Superior temporal gyrus (tissue), 1 donor: ENCODE measurements at regions not wholly inside any gene's neighbourhood (a gene's known extent, or its start where the extent isn't known, plus 50 kb on each side); places are given as distances from the start of the nearest gene placed in this dataset.
"Not testable (repeated sequence)": the region's sequence is repeated elsewhere in the genome, so short reads cannot be mapped to it uniquely, and the experiment has no call there.

Experiments
- DNase-seq: peaks from one replicate; pipeline ENCODE4 v3.0.0-alpha.2; 2016; ENCODE audit errors: extremely low spot score

DNA sequence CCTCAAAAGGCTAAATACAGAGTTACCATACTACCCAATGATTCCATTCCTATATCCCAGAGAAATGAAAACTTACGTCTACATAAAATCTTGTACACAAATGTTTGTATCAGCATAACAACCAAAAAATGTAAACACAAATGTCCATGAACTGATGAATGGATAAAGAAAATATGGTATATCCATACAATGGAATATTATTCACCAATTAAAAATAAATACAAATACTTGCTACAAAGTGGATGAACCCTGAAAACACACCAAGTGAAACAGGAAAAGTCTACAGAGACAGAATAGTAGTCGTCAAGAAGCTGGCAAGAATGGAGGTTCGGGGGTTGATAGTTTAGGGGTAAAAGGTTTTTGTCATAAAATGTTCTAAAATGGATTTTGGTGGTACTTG is 54.0 kb upstream of the ANKRD28 start:
- DNase-seq: no peak

DNA sequence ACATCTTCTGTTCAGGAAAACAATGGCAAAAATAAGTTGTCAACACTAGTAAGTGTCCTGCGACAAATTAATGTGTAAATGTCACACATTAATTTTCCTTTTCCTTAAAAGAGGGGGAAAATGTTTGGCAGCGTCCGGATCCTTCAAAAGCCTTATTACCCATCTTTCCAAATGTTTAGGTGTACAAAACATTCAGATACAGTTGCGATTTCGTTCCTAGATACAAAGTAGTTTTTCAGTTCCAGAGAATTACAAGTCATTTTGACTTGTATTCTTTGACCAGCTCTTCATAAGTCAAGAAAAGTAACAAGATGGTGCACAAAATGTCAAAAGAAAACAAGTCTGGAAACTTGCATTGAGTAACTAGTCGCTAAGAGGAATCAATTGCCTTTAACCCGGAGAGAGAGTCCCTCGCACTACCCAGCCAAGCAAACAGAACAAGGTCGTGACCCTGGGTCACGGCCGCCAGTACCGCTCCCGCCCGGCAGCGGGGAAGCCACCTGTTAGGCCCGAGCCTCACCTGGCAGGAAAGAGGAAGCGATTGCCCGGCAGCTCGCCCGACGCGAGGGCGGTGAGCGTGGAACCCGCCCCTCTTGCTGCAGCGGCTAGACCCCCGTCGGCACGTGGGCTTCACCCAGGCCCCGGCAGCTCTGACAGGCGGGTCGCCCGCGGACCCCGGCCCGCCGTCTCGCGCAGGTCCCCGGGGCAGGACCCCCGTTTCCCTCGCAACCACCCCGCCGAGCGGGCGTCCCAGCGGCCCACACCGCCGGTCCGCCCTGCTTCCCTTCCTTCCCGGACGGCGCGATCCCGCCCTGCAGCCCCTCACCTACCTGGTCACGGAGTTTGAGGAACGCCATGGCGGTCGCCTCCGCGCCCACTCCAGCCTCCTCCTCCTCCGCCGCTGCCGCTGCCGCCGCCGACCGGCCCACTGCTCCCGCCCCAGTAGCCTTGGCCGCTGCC is 61.0 kb upstream of the ANKRD28 start:
- DNase-seq: peak; percentile 32

DNA sequence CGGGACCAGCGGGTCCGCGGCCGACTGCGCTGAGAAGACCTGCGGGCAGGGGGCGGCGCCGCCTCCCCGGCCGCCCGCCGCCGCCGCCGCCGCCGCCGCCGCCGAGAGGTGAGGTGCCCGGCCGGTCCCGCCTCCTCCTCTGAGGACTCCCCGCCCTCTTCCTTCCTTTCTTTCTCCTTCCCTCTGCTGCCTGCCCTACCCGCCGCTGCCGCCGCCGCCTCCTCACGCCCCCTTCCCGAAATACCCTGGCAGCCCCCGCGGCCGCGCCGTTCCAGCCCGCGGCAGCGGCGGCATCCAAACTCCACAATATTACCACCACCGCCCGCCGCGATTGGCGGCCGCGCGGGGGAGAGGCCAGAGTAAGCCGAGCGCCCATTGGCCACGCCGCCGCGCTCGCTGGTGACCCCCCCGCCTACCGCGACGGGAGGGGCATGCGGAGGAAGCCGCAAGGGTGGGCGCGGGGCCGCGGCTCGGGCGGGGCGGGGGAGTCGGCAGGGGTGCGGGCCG is 61.8 kb upstream of the ANKRD28 start:
- DNase-seq: peak; percentile 90

DNA sequence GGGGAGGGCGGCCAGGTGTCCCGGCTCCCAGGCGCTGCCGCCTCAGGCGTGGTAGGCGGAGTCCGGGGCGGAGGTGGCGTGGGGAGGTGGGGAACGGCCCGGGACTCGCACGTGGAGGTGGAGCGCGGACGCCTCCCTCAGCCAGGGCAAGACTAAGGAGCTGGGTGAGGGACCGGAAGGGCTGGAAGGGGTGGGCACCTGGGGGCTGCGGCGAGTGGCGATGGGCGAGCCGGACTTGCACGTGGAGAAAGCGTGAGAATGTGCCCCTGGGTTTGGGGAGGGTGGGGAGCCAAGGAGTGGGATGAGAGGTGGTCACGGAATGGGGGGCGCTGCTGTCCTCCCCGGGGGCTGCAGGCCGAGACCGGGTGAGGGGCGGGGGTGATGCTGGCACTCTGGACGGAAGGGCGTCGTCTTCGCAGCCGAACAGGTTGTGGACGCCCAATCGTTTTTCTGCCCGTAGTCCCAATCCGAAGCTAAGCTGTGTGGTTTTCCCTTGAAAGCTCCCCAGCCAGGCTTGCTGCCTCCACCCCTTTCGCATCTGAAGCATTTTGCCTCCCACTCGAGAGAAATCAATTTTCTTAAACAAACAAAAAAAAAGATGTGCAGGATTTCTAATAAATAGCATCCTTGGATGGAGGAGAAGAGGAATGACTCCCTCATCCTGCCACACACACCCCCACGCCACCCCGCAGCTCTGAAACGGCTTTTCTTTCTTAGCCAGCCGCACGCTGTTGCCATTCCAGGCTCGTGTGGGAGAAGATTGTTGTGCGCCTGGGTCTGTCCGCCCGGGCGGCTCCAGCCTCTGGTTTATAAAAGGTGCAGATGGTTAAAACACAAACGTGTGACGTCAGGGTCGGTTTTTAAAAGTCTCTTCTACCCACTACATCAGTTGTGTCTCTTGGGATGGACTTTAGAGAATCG is 62.5 kb upstream of the ANKRD28 start:
- DNase-seq: peak; percentile 75

DNA sequence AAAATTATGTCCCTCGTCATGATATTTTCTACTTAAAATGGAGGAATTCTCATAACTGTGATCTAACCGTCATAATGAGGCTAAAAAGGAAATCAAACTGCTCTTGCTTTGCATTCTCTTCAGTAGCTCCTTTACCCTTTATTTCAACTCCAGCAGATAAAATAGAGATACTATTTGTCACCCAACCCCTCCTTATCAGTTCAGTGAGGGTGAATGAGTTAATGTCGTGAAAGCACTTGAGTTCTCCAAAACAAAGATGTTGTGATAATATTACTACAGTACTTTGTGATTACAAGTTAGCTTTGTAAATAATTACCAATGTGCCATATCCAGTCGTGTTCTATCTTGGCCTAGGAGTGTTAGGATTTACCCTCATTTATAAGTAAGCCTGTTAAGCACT is 63.4 kb upstream of the ANKRD28 start:
- peak; percentile 44 for DNase-seq

DNA sequence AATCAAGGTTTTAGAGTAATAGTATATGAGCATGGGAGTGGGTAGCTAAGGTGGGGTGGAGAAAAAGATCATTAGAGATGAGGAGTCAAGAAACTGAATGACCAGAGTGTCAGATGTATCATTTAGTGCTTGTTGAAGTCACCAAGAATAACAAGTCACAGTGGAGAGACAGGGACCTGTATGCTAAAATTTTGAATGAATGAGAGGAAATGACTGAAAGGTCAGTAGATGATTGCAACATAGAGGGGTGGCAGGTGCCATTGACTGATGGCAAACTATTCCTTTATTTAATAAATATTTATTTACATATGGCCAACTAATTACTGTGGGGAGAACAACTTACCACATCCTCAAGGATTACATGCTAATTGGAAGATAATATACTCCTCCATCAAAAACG is 75.0 kb upstream of the ANKRD28 start:
- no peak for DNase-seq

DNA sequence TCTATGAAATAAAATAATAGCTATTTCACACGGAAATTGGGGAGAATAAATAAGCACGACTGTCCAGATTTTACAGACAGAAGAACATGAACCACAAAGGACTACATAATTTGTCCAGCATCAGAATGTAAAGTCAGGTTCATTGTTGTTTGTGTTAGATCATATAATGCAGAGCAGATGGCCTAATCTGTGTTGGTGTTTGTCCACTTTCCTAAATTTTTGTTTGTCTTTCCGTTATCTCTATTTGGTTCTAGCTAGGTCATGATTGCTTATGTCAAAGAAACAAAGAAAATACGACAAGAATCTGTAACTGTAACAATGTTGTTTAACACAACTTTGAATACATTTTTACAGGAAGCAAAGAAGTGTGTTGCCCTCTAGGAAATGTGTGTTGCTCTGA is 75.6 kb upstream of the ANKRD28 start:
- DNase-seq: no peak

DNA sequence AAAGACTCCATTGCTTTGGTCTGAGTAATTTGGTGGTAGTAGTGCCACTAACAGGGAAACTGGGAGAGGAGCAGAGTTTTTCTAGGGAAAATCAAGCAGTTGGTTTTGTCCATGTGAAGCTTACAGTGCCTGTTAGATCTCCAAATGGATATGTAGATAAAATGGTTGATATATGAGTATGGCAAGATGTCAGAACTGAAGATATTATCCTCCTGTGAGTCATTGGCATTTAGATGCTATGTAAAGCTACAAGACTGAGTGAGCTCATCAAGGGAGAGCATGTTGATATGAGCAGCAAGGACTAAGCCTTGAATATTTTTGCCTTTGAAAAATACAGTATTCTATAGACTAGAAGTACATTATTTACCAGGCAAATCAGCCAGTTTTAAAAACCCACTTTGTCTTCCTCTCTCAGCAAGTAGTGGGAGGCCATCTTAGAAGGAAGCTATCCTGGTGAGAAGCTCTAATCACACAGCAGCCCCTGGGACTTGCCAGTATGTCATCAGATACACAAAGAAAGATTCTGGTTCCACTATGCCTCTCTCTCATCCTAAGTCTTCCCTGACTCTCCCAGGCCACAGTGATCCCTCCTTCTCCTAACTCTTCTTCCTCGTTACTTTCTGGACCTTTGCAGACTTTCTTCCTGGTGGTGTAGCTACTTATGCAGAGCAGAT is 77.4 kb upstream of the ANKRD28 start:
- no peak for DNase-seq

DNA sequence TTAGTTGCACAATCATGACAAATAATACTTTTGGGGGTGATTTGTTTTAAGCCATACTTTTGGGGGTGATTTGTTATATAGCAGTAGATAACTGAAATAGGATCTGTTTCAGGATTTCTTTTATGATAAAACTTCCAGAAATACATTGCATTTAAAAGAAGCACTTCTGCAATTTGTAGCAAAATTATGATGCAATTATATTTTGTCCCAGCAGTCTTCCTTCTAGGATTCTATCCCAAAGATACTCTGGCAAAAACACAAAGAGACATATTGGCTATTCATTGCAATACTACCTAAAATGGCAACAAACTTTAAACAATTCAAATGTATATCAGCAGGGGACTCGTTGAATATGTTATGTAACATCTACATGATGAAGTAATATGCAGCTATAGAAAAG is 78.9 kb upstream of the ANKRD28 start:
- no peak for DNase-seq

DNA sequence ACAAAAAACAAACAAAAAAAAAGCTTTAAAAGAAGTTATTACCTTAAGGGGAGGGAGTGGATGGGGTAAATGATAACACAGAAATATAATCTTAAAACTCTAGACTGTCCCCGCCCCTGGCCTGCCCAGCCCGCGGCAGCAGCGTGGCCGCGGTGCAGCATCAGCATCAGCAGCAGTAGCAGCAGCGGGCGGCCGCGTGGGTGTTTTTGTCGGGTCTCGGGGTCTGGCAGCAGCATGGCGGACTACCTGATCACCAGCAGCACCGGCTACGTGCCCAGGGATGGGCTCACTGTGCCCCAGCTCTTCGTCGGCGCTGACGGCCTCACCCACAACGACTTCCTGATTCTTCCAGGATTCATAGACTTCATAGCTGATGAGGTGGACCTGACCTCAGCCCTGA is 80.0 kb upstream of the ANKRD28 start:
- DNase-seq: no peak

DNA sequence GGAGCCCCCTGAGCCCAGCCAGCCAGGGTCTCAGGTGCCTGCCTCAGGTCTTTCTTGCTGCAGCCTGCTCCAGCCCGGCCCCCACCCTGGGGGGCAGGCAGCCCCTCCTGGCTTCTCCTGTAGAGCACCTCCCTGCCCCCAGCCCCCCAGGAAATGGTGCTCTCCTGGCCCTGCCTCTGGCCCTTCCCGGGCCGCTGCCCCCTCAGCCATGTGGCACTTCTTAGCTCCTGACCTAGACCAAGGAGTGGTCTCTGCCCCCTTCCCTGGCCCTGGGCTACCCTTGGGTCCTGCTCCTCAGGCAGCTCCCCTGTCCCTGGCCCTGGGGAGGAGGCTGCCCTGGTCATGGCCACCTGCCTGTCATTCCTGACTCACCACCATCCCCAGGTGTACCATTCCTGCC is 82.0 kb upstream of the ANKRD28 start:
- not testable (repeated sequence) for DNase-seq

DNA sequence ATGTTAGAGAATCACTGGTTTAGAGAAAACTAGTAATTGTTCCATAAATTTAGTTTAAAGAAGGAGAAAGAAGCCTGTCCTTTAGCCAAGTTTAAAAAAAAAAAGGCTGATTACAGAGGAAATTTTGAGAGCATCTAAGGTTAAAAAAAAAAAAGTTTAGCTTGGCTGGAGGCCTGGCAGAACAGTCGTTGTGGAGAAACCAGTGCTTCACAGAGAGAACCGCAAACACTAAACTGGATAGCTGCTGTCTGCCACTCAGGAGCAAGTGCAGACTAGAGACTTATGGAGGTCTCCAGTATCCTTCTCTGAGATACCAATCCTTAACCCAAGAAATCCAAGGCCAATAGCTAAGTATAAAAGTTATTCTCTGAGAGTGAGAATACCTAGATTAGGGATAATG is 84.8 kb upstream of the ANKRD28 start:
- DNase-seq: no peak

DNA sequence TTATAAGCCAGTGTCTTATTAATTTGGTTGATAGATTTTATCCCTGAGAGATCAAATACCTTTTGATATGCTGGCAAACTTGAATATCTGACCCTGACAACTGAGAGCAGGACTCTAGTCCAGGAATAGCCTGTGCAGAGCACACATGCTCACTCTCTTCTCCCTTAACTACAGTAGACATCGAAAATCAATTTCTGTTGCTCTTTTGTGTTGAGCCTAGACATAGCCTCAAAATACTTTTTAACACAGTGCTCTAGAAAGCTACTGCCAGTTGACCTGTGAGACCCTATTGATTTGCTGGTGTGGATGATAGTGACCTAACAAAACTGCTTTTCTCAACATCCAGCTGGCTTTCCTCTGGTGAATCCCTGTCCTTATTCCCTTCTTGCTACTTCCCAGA is 86.4 kb upstream of the ANKRD28 start:
- no peak for DNase-seq

DNA sequence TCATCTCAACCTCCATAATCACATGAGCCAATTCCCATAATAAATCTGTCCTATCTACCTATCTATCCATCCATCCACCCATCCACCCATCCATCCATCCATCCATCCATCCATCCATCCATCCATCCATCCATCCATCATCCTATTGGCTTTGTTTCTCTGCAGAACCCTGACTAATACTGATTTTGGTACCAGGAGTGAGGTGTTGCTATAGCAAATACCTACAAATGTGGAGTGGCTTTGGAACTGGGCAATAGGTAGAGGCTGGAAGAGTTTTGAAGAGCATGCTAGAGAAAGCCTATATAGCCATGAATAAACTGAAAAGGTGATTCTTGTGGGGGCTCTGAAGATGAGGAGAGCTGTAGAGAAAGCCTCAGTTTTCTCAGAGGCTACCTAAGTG is 88.7 kb upstream of the ANKRD28 start:
- DNase-seq: no peak

DNA sequence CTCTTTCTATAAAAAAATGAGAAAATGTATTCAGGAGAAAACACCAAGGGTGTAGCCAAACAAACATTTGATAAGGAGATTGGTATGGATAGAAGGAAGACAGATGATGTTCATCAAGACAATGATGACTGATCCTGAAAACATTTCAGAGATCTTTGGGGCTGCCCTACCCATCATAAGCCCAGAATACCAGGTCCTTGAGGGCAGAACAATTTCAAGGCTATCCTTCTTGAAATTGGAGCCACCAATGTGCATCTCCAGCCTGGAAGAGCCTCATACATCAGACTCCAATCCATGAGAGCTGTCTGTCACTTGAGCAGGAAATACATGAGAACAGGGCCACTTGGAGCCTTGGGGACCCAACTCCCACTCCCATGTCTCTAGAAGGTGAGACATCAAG is 89.5 kb upstream of the ANKRD28 start:
- no peak for DNase-seq

DNA sequence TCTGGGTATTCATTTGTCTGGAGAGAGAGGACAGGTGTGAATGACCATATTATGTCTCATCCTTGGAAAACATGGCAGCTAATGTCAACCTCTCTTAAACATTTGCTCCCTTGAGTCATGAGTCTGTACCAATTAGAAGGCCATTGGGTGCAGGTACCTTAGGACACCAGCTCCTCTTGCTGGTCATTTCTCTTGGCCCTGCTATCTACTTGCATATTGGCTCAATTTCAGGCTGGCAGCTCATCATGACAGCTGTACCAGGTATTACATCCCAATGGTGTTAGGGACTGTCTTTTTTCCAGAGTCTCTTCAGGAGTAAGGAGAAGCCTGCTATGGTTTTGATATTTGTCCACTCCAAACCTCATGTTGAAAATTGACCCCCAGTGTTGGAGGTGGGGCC is 92.2 kb upstream of the ANKRD28 start:
- DNase-seq: no peak

DNA sequence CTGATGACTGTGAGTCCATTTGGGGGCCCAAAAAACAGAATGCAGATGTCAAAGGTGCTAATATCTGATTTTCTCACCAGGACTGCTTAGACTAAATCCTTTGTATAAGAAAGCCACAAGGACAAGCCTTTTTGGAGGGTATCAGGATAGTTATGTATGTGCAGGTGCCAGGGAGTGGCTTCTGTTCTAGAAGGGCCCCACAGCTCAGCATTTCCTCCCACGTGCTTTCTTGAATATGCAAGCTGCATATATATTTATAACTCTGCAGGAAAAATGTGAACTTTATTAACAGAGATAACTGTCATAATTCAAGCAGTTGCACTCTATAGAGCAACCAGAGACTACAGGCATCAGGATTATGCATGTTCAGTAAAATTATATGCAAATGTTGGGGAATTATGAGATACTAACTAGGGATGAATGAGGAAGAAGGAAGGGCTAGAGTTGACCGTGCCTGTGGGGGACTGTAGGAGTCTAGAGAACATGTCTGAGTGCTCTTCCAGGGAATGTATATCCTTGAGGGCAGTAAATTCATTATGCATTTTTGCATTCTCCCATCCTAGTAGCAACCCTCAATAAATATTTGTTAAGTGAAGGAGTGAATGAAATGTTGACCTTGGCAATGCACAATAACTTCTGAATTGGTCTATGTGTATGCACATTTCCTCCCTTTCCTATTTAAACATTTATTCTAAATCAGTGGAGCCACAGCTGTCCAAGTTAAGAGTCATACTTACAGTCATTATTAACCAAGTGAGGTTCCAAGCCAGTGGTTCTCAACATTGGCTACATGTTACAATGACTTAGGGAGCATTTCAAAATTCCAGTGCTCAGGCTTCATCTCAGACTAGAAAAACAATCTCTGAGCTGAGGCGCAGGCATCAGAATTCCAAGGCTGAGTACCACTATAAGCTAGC is 94.8 kb upstream of the ANKRD28 start:
- no peak for DNase-seq

DNA sequence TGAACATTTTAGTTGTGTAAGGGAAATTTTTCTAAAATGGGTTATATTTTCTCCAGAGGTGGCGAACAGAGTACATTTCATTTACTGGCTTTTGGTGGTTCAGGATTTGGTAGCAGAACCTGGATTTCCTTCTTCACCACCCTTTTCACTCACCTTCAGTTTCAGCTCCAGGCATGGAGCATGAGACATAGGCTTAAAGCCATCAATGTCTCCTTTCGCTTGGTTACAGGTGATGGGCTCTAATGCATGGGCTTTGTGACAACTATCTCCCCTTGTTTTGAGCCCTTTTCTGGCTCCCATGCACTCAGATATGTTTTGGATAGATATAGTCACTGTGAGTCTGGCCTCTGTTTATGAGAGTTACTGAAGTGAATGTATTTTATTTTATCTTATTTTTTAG is 96.6 kb upstream of the ANKRD28 start:
- DNase-seq: no peak

DNA sequence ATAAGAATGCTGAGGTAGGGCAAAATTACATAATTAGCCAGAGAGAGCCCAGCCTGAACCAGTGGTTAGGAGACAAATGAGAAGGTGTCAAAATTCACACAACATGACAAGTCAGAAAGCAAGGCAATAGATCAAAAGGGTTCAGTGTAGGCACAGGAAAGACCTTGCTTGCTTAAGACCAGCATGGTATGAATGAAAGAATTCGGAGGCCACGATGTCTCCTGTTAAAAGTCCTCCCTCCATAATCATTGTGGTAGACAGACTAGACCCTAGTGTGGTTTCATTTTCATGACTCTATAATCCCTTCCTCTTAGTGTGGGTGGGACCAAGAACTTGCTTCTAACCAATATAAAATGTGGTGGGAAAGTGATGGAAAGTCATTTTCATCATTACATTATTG is 98.7 kb upstream of the ANKRD28 start:
- DNase-seq: no peak

DNA sequence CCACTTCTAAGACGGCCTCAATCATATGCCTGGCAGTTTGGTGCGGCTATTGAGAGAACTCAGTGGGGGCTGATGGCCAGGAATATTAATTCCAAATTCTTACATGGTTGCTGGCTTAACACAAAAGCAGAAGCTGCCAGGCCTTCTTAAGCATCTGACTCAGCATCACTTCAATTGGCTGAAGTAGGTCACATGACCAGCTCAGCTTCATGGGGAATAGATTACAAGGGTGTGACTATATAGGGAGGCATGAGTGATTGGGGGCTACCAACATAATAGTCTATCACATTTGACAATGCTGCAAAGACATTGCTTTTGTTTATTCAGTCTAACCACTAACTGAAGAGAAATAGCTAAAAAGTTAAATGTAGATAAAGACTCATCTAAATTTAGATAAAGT is 101.6 kb upstream of the ANKRD28 start:
- DNase-seq: no peak

DNA sequence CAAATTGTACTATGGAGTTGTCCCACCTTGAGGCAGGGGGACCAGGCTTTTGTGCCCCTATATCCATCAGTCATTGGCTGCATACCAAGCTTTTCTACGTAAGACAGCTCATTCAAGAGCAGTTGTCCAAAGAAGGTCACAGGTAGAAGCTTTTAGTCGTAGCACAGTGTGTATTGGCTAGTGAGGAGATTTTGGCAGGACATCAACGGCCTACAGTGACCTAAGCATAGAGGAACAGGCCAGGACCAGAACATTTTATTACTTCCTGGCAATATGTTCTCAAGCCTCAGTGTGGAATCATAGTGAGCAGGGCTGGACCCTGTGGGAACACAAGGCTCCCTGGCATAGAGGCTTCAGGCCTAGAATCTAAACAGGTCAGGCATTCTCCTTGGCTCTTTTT is 105.4 kb upstream of the ANKRD28 start:
- no peak for DNase-seq
